Endothelial cell of umbilical vein (primary cell): ENCODE measurements at regions not wholly inside any gene's neighbourhood (a gene's known extent, or its start where the extent isn't known, plus 50 kb on each side); places are given as distances from the start of the nearest gene placed in this dataset.

Experiments
- BruUV-seq: library from RNA; stranded (reverse); fragments of 400-500 nt; replicated peaks from 2 replicates; lab custom pipeline; 2021; lab: Mats Ljungman, UMichigan
- CTCF ChIA-PET: fragments of 300-600, 350-600 bp; sonication (Branson Sonifier 250); formaldehyde crosslinking; loops from one replicate; lab custom pipeline; 2021; ENCODE audit warnings: antibody characterized with exemption, inconsistent platforms; lab: Charles Lee
- POLR2A ChIA-PET: fragments of 300-600, 350-600 bp; sonication (Branson Sonifier 250); formaldehyde crosslinking; loops from one replicate; lab custom pipeline; 2021; ENCODE audit warnings: antibody characterized with exemption, inconsistent platforms; lab: Charles Lee
- DNase-seq: peaks from one replicate; pipeline ENCODE4 v3.0.0-alpha.2; 2011; ENCODE audit warnings: low read depth, low spot score
- FAIRE-seq: peaks from 2 replicates; lab custom pipeline; 2011; peaks lifted over from hg19 to GRCh38; lab: Jason Lieb, UNC
- H2AFZ ChIP-seq: 2 replicates; pipeline ENCODE4 v1.6.0; 2012; ENCODE audit warnings: low read depth, low read length, control low read depth, inconsistent platforms
- H3K27ac ChIP-seq: 2 replicates; pipeline ENCODE4 v1.5.1; 2011; ENCODE audit warnings: low read depth, mild to moderate bottlenecking, control low read depth, low read length, moderate library complexity; ENCODE audit not compliant: insufficient read depth
- H3K27me3 ChIP-seq, 2 experiments: 2 replicates each; pipeline versions ENCODE4 v1.6.0 to v1.6.1; 2011; ENCODE audit warnings: low read length in 2 of 2, mixed read lengths in 1 of 2; ENCODE audit not compliant: control insufficient read depth in 2 of 2, insufficient read depth in 2 of 2
- H3K36me3 ChIP-seq, 2 experiments: 2 replicates in 1 of 2; 3 replicates in 1 of 2; pipeline ENCODE4 v1.5.1; 2011; ENCODE audit warnings: low read length in 2 of 2, mild to moderate bottlenecking in 1 of 2, moderate library complexity in 1 of 2; ENCODE audit not compliant: control insufficient read depth in 2 of 2, insufficient read depth in 2 of 2; ENCODE audit errors: extremely low read depth in 1 of 2
- H3K4me1 ChIP-seq: 3 replicates; pipeline ENCODE4 v1.5.1; 2011; ENCODE audit warnings: mild to moderate bottlenecking, low read length; ENCODE audit not compliant: control insufficient read depth, insufficient read depth; ENCODE audit errors: extremely low read depth
- H3K4me2 ChIP-seq: 2 replicates; pipeline ENCODE4 v1.6.1; 2011; ENCODE audit warnings: low read length, control low read depth, mixed read lengths; ENCODE audit not compliant: insufficient read depth
- H3K4me3 ChIP-seq, 3 experiments: fragments of 200-600 bp in 1 of 3; sonication (generic), shearing (Covaris generic) in 1 of 3; replicated peaks in 1 of 3; 2 replicates each; pipeline ENCODE4 v1.5.1; 2011 to 2016; ENCODE audit warnings: control low read depth in 3 of 3, low read length in 3 of 3, mild to moderate bottlenecking in 2 of 3, inconsistent platforms in 1 of 3, low read depth in 1 of 3, moderate library complexity in 1 of 3; ENCODE audit not compliant: insufficient read depth in 1 of 3
- H3K79me2 ChIP-seq: 2 replicates; pipeline ENCODE4 v1.6.0; 2012; ENCODE audit warnings: low read length, inconsistent platforms; ENCODE audit not compliant: control insufficient read depth, insufficient read depth
- H3K9ac ChIP-seq: replicated peaks from 2 replicates; pipeline ENCODE3; 2011; ENCODE audit warnings: low read length, control low read depth; ENCODE audit not compliant: insufficient read depth; ENCODE audit errors: extremely low read depth
- H3K9me1 ChIP-seq: replicated peaks from 3 replicates; pipeline ENCODE4 v1.6.0; 2011; ENCODE audit warnings: mild to moderate bottlenecking, low read length; ENCODE audit not compliant: control insufficient read depth, insufficient read depth; ENCODE audit errors: extremely low read depth
- H3K9me3 ChIP-seq: replicated peaks from 2 replicates; pipeline ENCODE4 v1.5.1; 2012; ENCODE audit warnings: low read length, inconsistent platforms; ENCODE audit not compliant: control insufficient read depth, insufficient read depth
- H4K20me1 ChIP-seq: replicated peaks from 2 replicates; pipeline ENCODE3; 2011; ENCODE audit warnings: mild to moderate bottlenecking, low read length; ENCODE audit not compliant: control insufficient read depth, insufficient read depth; ENCODE audit errors: extremely low read depth
- EZH2 ChIP-seq: IDR thresholded peaks from 2 replicates; pipeline ENCODE4 v1.6.1; 2012; ENCODE audit warnings: borderline replicate concordance, low read depth, mild to moderate bottlenecking, moderate library complexity, low read length, inconsistent platforms; ENCODE audit not compliant: severe bottlenecking
- FOS ChIP-seq: IDR thresholded peaks from 2 replicates; pipeline ENCODE4 v1.6.1; 2011; ENCODE audit warnings: mild to moderate bottlenecking, low read length, moderate library complexity, borderline replicate concordance; ENCODE audit not compliant: insufficient read depth
- GATA2 ChIP-seq: IDR thresholded peaks from 2 replicates; pipeline ENCODE4 v1.7.0; 2011; ENCODE audit warnings: low read depth, mild to moderate bottlenecking, moderate library complexity, mixed read lengths, low read length; ENCODE audit not compliant: insufficient read length, insufficient read depth
- JUN ChIP-seq: IDR thresholded peaks from 2 replicates; pipeline ENCODE4 v1.6.1; 2011; ENCODE audit warnings: borderline replicate concordance, low read depth; ENCODE audit not compliant: insufficient read length, insufficient read depth
- MAX ChIP-seq: IDR thresholded peaks from 2 replicates; pipeline ENCODE4 v1.6.1; 2011; ENCODE audit not compliant: insufficient read depth, insufficient read length
- MYC ChIP-seq: IDR thresholded peaks from one replicate; pipeline ENCODE4 v1.6.1; 2011; ENCODE audit warnings: mild to moderate bottlenecking, low read depth, low read length
- POLR2A ChIP-seq: IDR thresholded peaks from 2 replicates; pipeline ENCODE4 v1.6.1; 2012; ENCODE audit warnings: low read depth, mild to moderate bottlenecking, control low read depth, low read length
- POLR2AphosphoS5 ChIP-seq: IDR thresholded peaks from 2 replicates; pipeline ENCODE4 v1.6.1; 2012; ENCODE audit warnings: low read depth, mild to moderate bottlenecking, control low read depth, low read length, moderate library complexity; ENCODE audit not compliant: insufficient read depth
- dilution Hi-C: fragments of 300-500 bp; cut with MboI; formaldehyde crosslinking; loops from one replicate; pipeline ENCODE4 v1.15.0; 2019; ENCODE audit warnings: low sequenced_read_pairs; ENCODE audit not compliant: extremely low pct_ligation_motif_present
- intact Hi-C: fragments of 100-400 bp; cut with micrococcal nuclease; formaldehyde crosslinking; loops from one replicate; pipeline ENCODE4 v1.10.0; 2022
- TF ChIP-seq, protein P1 (sequence below), 2 donors: IDR thresholded peaks; 1 replicate in 1 of 2; 2 replicates in 1 of 2; pipeline ENCODE4 v1.5.1; 2011; ENCODE audit warnings: low read length in 2 of 2, mild to moderate bottlenecking in 2 of 2, moderate library complexity in 2 of 2, control low read depth in 1 of 2, inconsistent platforms in 1 of 2, low read depth in 1 of 2; ENCODE audit not compliant: insufficient read depth in 1 of 2; ENCODE audit errors: extremely low read depth in 1 of 2

DNA sequence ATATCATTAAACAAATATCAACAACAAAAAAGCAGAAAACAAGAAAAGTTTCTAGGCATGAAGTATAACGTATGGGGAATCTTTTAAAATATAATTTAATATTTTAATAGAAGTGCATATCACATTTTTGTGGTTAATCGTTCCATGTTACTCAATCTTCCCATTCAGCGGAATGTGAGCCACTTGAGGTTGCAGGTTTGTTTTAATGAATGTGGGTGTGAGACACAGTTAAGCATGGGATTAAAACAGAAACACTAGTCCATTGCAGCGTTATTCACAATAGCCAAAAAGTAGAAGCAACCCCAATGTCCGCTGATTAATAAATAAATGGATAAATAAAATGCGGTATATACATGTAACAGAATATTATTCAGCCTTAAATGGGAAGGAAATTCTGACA lies 146.0 kb downstream of the NDFIP2 start:
- H3K4me2 ChIP-seq: no peak overlapping the region
- no peak overlapping the region for H3K9ac ChIP-seq
- H3K27ac ChIP-seq: no peak overlapping the region
- FAIRE-seq (no peak), DNase-seq (no peak)
- H3K4me3 ChIP-seq: no peak overlapping the region
- dilution Hi-C loops (no loop called here), intact Hi-C loops (no loop called here)
- no peaks in the 10 kb centered on the region for H3K9me1 ChIP-seq
- no peaks in the 10 kb centered on the region for H3K79me2 ChIP-seq
- H3K9me3 ChIP-seq: no peaks in the 10 kb centered on the region
- POLR2A ChIA-PET: no interaction called here
- H3K27me3 ChIP-seq: peaks cover 2 to 5% of the 10 kb centered on the region in 2 experiments
- no peak overlapping the region for H2AFZ ChIP-seq
- H3K36me3 ChIP-seq: no peaks in the 10 kb centered on the region
- TF ChIP-seq MYC: no peak
- TF ChIP-seq POLR2AphosphoS5: no peak
- no peak for TF ChIP-seq FOS
- TF ChIP-seq MAX: no peak
- TF ChIP-seq, protein P1, sequence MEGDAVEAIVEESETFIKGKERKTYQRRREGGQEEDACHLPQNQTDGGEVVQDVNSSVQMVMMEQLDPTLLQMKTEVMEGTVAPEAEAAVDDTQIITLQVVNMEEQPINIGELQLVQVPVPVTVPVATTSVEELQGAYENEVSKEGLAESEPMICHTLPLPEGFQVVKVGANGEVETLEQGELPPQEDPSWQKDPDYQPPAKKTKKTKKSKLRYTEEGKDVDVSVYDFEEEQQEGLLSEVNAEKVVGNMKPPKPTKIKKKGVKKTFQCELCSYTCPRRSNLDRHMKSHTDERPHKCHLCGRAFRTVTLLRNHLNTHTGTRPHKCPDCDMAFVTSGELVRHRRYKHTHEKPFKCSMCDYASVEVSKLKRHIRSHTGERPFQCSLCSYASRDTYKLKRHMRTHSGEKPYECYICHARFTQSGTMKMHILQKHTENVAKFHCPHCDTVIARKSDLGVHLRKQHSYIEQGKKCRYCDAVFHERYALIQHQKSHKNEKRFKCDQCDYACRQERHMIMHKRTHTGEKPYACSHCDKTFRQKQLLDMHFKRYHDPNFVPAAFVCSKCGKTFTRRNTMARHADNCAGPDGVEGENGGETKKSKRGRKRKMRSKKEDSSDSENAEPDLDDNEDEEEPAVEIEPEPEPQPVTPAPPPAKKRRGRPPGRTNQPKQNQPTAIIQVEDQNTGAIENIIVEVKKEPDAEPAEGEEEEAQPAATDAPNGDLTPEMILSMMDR (IDR thresholded peaks at IDR 0.05; ENCODE audit: extremely low read depth in 1 of 2, insufficient read depth in 1 of 2, low read depth in 1 of 2, low read length in 2 of 2): no peak
- TF ChIP-seq POLR2A: no peak
- no peak for TF ChIP-seq EZH2
- TF ChIP-seq JUN: no peak
- no peak for TF ChIP-seq GATA2
- no TSS peak for BruUV-seq
- H4K20me1 ChIP-seq: no peaks in the 10 kb centered on the region
- no peaks in the 10 kb centered on the region for H3K4me1 ChIP-seq
- CTCF ChIA-PET: no interaction called here
